DMS79 treated with DMSO at 0.1 percent for 48 hours (cell line): ENCODE measurements at regions not wholly inside any gene's neighbourhood (a gene's known extent, or its start where the extent isn't known, plus 50 kb on each side); places are given as distances from the start of the nearest gene placed in this dataset.
"Not testable (repeated sequence)": the region's sequence is repeated elsewhere in the genome, so short reads cannot be mapped to it uniquely, and the experiment has no call there.

ENCODE experiments used
- DNase-seq: peaks from one replicate; lab custom pipeline; 2025; lab: John Stamatoyannopoulos, UW

DNA sequence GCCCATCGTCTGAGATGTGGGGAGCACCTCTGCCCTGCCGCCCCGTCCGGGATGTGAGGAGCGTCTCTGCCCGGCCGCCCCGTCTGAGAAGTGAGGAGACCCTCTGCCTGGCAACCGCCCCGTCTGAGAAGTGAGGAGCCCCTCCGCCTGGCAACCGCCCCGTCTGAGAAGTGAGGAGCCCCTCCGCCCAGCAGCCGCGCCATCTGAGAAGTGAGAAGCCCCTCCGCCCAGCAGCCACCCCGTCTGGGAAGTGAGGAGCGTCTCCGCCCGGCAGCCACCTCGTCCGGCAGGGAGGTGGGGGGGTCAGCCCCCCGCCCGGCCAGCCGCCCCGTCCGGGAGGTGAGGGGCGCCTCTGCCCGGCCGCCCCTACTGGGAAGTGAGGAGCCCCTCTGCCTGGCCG lies 267.2 kb downstream of the MEF2C start:
- DNase-seq: not testable (repeated sequence)

DNA sequence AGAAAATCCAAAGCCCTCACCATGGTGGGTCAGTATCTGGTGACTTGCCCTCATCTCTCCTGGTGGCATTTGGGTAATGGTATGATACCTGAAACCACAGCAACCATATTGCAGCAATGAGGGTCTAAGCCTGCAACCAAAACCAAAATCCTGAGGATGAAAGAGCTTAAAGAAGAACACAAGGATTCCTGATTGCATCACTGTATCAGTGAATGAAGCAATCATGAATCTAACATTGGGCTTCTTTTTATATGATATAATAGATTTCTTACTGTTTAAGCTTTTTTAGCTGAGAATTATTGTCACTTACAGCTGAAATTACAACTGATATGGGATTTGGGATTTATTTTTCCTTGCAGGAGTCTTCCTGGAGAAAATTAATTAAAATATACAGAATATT lies 269.9 kb downstream of the MEF2C start:
- DNase-seq: no peak

DNA sequence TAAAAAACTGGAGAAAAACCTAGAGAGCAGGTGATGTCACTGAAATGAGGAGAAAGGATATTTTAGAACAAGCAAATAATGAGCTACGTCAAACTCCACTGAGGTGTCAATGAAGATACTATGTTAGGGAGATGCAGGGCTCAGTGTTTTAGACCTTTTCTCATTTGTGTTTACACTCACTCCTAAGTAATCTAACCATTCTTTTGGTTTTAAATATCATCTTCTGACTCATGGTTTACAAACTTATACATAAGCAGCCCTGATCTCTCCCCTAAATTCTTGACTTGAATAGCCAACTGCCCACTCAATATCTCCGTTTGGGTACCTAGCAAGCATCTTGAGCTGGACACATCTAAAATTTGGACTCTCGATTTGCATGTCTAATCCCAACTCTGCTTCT lies 272.4 kb downstream of the MEF2C start:
- no peak for DNase-seq

DNA sequence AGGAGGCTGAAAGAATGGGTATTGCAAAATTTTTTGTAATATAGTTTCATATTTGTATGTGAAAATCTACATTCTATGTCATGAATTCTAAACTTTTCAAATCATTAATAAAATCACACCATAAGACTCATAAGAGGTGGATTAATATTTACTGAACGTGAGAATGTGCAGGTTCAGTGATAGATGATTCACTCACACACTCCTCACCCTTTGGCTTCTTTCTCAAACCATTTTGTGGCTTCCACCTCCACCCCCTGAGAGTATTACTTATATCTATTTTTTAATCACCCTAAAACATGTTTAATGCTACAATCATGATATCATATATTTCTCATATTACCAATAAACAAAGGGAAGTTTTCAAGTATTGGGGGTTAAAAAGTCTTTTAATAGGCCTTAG lies 275.5 kb downstream of the MEF2C start:
- no peak for DNase-seq

DNA sequence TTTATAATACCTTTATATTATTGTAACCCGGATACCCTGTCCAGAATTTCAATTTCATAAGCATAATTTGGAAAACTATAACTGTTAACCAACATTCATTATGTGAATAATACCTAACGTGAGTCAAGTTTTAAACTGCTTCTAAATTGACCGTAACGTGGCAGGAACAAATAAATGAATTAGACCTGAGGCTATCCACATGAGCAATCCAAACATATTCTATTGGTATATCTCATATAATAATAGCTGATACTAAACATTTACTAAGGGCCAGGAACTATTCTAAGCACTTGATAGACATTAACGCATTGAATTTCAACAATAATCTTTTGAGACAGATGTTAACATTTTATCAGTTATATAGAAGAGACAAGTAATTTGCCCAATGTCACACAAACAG lies 276.4 kb downstream of the MEF2C start:
- DNase-seq: no peak

DNA sequence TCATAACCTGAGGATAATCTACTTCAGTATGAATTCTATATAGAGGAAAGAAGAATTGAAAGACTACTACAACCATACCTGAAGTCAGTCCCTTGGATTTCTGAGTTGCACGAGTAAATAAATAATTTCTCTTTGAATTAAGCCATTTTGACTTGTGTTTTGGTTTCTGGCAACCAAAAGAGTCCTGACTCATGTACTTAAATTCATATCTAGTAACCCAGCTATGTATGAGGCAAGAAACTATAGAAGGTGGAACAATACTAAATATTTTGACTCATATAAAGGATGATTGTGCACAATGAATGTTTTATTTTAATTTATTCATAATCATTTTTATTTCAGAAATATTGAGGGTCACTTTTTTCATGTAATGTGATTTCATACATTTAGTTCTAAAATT lies 276.8 kb downstream of the MEF2C start:
- DNase-seq: no peak

DNA sequence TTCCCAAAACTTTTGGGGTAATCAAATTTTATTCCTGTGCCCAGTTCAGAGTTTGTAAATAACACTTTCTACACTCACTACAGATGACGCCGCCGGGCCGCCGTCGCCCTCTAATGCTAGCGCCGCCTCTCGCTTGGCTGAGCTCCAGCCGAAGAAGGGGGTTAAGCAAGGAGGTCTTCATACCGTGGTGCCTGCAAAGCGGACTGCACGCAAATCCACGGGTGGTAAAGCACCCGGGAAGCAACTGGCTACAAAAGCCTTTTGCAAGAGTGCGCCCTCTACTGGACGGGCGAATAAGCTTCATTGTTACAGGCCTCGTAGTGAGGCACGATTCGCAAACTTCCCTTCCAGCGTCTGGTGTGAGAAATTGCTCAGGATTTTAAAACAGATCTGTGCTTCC lies 280.4 kb downstream of the MEF2C start:
- no peak for DNase-seq

DNA sequence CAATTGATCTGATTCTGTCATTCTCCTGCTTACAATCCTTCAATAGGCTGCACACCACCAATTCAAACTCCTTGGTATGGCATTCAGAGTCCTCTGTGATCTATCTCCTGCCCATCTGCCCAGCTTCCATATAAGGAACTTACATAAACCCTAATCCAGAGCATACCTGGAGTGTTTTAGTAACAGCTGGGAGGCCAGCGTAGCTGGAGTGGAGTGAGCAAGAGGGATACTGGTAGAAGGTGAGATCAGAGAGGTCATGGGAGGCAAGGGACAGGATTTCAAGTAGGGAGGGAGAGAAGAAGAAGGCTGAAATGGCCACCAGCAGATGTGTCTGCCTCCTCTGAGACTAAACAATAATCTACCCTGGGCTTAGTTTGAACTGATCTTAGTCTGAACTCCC lies 288.5 kb downstream of the MEF2C start:
- DNase-seq: no peak

DNA sequence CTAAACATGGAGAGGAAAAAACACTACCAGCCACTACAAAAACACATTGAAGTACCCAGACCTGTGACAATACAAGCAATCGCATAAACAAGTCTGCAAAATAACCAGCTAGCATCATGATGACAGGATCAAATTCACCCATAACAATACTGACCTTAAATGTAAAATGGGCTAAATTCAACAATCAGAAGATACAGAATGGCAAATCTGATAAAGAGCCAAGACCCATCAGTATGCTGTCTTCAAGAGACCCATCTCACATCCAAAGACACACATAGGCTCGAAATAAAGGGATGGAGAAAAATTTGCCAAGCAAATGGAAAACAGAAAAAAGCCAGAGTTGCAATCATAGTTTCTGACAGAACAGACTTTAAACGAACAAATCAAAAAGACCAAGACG lies 294.4 kb downstream of the MEF2C start:
- no peak for DNase-seq

DNA sequence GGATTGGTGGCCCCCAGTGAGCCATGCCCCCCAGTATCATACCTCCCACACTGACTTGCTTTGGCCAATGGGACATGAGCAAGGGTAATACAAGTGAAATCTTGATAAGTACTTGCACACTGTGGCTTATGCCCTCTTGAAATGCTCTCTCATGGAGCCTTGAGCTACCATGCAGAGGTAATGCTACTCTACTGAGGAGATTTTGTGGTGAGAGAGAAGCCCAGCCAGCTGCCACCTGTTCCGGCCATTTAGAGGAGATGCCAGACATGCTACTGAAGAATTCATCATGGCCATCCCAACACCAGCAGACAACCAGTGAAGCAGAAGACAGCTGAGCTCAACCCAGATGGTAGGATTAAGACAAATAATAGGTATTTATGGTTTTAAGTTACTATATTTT lies 299.5 kb downstream of the MEF2C start:
- no peak for DNase-seq

DNA sequence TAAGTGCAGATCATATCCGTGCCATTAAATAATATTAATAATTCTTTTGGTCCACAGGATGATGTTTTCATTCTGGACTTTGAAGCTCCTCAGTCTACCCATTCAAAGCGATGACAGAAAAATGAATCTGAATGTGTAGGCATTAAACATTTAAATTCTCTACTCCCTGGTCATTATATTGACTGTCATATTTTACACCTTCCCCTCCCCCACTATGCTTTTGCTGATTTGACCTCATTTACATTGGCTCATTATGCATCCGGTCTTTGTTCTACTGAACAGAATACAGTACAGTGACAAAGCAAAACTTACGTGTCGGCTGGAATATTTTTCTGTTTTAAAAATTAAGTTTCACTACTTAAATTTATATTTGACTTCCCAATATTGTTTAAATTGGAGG lies 289.7 kb upstream of the TMEM161B start:
- no peak for DNase-seq

DNA sequence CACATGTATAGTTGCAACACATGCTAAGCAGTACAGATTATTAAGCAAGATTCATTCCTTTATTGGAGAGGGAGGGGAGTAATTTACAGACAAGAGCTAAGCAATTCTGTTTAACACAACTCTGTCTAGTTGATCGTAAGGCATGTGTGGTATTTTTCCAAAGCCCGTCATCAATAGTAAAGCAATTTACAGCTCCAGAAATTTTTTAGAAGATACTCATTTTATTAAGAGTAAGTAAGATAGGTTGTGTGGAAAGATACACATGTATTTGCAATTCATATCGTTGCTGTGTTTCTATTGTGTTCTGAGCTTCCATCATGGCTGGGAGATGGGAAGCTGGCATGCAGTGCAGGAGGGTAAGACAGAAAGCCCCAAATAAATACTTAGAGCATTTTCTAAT lies 289.2 kb upstream of the TMEM161B start:
- DNase-seq: no peak

DNA sequence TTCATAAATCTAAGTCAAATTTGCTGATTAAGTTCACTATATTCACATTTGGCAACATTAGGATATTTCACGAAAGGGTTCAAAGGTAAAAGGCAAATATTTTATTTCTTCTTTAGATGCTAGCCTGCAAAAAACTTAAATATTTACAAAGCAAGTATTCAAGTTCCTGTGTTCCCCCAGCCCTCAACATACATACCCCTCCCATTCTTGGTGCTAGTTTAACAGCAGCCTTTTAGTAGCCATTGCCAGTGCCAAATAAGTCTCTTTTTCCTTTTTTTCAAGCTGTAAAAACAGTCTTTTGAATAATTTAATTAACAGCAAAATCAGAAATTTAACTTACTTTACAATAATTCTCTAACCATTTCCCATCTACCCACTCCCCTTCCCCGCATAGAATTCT lies 288.5 kb upstream of the TMEM161B start:
- DNase-seq: no peak

DNA sequence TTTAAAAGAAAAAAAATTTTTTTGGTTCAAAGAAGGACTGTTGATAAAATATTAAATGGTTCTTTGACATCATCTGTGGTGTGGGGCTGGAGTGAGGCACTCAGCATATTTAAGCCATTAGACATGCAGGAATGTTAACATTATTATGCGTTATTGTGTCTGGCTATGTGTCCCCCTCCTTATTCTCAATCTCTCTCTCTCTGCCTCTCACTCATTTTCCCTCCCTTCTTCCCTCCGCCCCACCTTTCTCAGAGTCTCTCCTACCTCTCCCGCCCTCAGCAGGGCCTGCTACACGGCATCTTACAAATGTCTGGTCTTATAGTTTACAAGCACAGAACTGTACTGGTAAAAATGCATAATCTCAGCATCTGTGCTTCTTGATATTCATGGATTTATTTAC lies 287.8 kb upstream of the TMEM161B start:
- DNase-seq: no peak

DNA sequence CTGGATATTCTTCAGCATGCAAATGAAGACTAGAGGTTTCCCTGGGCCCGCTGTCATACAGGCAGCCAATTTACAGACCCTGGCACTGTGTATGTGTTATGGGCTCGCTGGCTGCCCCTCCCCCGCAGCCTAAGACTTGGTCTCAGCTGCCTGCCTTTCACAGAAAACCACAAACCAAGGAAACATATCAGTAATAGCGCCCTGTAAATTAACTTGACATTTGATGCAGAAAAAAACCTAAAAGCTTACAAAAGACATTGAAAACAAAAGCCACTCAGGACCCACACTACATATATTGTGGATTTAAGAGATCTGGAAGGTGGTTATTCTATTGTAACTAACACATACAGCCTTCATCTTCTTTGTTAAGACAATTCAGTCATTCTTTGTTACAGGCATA lies 287.0 kb upstream of the TMEM161B start:
- DNase-seq: no peak

DNA sequence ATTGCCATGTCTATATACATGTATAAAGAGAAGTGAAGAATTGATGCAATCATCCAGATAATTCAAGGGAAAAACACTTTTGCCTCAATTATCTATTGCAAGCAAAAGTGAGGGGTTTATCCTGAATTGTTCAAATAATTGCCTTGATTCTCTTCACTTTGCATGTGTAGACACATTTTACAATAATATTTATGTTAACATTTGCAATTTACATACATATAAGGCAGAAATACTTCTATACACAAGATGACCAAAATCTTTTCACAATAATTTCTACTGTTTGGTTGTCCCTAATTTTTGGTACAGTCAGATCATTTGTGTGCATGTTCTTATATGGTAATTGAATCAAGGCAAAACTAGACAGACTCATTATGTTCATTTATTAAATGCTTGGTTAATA lies 285.3 kb upstream of the TMEM161B start:
- DNase-seq: no peak

DNA sequence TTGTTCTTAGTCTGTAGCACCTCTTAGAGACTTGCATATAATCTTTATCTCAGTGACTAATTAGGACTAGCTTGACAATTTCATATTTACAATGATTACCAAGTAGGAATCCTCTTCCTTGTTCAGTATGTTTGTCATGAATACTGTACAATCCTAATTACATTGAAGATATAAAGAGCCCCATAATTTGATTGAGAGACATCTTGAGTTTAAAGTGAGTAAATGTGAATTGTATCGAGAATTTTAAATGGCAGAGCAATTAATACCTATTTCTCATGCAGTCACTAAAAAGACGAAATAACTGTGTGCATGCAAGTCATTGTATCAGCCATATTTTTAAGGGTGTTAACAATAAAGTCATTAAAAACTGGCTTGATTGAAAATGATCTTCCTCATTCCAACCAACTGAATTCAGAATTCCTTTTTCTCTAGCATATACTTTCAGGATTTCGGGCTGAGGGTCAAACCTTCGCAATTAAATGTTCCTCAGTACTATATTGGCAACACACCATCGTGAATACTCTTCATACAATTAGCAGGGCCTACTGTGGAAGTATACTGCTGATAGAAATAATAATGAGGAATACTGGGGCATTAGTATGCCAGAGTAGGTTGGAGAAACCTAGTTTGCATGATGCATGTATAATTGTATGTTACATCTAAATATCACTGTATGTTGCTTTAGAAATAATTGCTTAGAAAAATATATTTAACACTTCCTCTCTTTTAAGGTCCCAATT lies 284.7 kb upstream of the TMEM161B start:
- no peak for DNase-seq

DNA sequence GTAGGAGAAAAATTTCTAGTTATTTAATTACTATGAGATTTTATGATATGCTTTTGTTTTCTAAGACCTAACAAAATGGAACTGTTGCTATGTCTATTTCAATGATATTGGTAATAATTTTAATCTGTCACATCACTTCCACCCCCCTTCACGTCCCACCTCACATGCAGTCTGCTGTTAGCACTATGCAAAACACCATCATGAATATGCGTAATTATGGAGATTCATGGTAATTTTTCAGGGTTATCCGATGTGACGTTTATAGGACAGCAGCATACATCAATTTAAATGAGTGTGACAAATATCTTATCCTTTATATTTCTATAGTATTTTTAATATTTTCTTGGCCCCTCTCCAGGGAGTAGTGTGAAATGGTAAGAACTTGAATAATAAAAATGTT lies 283.8 kb upstream of the TMEM161B start:
- DNase-seq: no peak

DNA sequence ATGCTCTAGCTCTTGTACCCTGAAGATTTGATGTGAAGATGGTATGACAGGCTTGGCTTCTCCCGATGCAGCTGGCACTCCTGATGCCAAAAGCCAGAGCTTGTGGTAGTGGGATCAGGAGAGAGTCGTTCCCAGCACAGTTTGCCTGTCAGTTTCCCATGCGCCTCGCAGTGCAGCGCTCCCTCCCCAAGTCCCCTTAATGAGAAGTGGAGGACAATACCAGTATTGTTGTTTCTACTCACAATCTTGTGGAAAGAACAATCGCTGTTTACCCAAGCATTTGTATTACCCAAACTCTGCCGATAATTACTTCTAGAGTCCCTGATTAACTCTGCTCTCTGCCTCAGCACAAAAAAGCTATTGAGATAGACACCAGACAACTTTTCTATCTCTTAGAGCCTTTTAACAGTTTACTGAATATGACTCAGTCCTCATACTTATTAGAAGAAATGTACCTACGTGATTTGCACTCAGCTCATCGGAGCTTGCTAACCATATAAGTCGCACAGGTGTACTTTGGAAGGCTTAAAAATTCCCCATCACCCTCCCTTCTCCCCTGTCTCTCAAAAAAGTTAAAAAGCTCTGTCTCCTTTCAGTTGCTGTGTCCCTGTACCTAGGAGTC lies 283.2 kb upstream of the TMEM161B start:
- DNase-seq: no peak

DNA sequence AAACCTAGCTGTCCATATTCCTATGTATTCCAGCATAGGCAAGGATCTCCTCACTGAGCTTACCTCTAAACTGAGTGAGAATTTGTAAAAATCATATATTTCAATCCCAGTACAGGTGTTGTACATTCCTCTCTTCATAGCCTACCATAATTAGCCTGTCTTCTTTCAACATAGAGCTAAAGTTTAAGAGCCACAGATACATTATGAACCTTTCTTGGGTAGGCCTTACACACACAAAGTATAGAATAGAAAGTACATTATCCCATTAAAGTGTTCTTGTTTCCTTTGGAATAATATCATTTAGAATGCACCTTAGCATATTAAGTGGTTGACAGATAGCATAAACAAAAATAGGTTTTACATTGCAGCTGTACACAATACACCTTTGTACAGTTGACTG lies 282.1 kb upstream of the TMEM161B start:
- no peak for DNase-seq

DNA sequence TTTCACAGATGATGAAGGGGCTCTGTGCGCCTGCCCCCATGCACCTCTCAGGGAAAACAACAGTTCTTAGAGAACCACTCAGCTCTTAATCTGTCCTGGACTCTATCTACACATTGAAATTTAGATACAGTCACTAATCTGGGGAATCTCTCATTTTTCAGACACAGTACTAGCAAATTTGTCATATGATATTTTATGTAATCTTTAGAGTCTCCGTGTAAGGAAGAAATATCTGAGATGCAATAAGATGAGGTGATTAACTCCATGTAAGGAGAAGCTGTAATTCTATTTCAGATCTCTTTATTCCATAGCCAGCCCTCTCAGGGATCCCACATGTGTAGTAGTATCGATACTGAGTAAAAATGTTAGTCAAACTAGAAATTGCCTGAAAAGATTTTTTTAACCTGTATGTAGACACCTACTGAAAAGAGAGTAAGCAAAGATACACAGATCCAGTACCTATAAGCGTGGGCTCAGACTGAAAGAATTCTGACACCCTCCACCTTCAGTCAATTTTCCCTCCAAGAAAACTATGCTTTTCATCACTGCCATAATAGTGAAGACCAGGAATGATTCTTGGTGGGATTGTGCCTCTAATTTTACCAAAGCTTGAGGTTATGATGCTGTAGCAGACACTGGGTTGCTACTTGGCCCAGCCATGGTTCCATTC lies 279.6 kb upstream of the TMEM161B start:
- DNase-seq: no peak

DNA sequence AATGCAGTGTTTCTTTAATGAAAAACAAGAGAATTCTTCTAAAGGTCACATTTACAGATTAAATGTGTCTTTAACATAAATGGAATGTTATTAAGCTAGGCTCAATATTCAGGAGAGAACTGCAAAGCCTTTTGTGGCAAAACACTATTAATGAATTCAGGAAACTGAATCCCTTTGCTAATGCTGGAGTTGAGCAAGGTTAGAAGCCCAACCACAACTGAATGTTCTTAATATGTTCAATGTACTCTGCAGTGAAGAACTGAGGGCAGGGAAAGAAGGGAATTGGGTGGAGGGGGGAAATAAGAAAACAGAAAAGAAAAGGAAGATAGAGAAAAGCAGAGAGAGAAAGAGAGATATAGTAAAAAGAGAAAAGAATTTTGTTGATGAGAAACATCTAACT lies 276.7 kb upstream of the TMEM161B start:
- no peak for DNase-seq

DNA sequence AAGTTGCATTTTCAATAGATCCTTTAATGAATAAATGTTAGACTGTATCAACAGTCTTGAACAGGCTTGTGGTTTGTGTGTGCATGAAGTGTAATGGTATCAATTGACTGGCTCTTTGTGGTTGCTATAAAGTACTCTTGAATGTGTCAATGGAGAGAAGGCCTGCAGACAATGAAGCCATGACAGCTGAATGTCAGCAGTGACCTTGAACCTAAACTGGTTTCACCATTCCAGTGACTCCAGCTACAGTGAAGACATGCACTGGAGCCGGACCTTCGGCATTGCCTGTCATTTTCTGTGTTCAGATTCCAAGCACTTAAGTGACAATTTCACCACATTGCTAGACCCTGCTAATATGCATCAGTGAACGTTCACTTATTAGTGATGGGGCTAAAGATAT lies 276.0 kb upstream of the TMEM161B start:
- DNase-seq: no peak
